ENCODE measurements at regions not wholly inside any gene's neighbourhood (a gene's known extent, or its start where the extent isn't known, plus 50 kb on each side); places are given as distances from the start of the nearest gene placed in this dataset.

GRCh38 chr6:16976385-16977183 lies 125.3 kb upstream of the STMND1 start:
- H3K36me3 ChIP-seq = no peaks in the 10 kb centered on the region
- DNase-seq (no peak), ATAC-seq (no peak)
- H3K4me3 ChIP-seq = no peak overlapping the region
- no peaks in the 10 kb centered on the region for H3K27me3 ChIP-seq
- no peak for TF ChIP-seq CTCF (IDR thresholded peaks at IDR 0.05)
- H3K27ac ChIP-seq = no peak overlapping the region
- H3K9me3 ChIP-seq = no peaks in the 10 kb centered on the region
- intact Hi-C loops (cut with DNase I) = no loop called here
- H3K4me1 ChIP-seq = no peaks in the 10 kb centered on the region

GRCh38 chr6:16974704-16975359 lies 127.0 kb upstream of the STMND1 start:
- intact Hi-C loops (cut with DNase I) = no loop called here
- Histone ChIP-seq H3K4me3 (no peak overlapping the region), H3K27me3 (no peaks in the 10 kb centered on the region), H3K27ac (no peak overlapping the region), H3K36me3 (no peaks in the 10 kb centered on the region), H3K4me1 (no peaks in the 10 kb centered on the region), H3K9me3 (no peaks in the 10 kb centered on the region)
- DNase-seq (no peak), ATAC-seq (no peak)
- no peak for TF ChIP-seq CTCF (IDR thresholded peaks at IDR 0.05)

GRCh38 chr6:16974387-16974673 lies 127.5 kb upstream of the STMND1 start:
- no peaks in the 10 kb centered on the region for H3K27me3 ChIP-seq
- intact Hi-C loops (cut with DNase I) = no loop called here
- ATAC-seq (no peak), DNase-seq (no peak)
- no peak overlapping the region for H3K4me3 ChIP-seq
- no peaks in the 10 kb centered on the region for H3K4me1 ChIP-seq
- H3K9me3 ChIP-seq = no peaks in the 10 kb centered on the region
- no peak for TF ChIP-seq CTCF (IDR thresholded peaks at IDR 0.05)
- H3K27ac ChIP-seq = no peak overlapping the region
- H3K36me3 ChIP-seq = no peaks in the 10 kb centered on the region

- H3K27ac ChIP-seq = no peak overlapping the region
- H3K27me3 ChIP-seq = no peaks in the 10 kb centered on the region
- H3K36me3 ChIP-seq = no peaks in the 10 kb centered on the region
- H3K9me3 ChIP-seq = no peaks in the 10 kb centered on the region
- DNase-seq (no peak), ATAC-seq (no peak)
- H3K4me1 ChIP-seq = no peaks in the 10 kb centered on the region
- intact Hi-C loops (cut with DNase I) = no loop called here
- no peak overlapping the region for H3K4me3 ChIP-seq
- TF ChIP-seq CTCF (IDR thresholded peaks at IDR 0.05) = no peak
These were observed 128.1 kb upstream of the STMND1 start for GRCh38 chr6:16973545-16974386.

- Histone ChIP-seq H3K4me3 (no peak overlapping the region), H3K36me3 (no peaks in the 10 kb centered on the region), H3K27ac (no peak overlapping the region), H3K9me3 (no peaks in the 10 kb centered on the region), H3K27me3 (no peaks in the 10 kb centered on the region), H3K4me1 (no peaks in the 10 kb centered on the region)
- DNase-seq (no peak), ATAC-seq (no peak)
- no peak for TF ChIP-seq CTCF (IDR thresholded peaks at IDR 0.05)
- intact Hi-C loops (cut with DNase I) = no loop called here
These were observed 128.8 kb upstream of the STMND1 start for GRCh38 chr6:16973051-16973450.
